WTC11 (cell line): ENCODE measurements at regions not wholly inside any gene's neighbourhood (a gene's known extent, or its start where the extent isn't known, plus 50 kb on each side); places are given as distances from the start of the nearest gene placed in this dataset.

ENCODE experiments used
- ATAC-seq: fragments of 200-7000 bp; cut with Tn5 transposase; 2 replicates; pipeline ENCODE4 v1.10.0; 2021; ENCODE audit warnings: mild to moderate bottlenecking, moderate library complexity
- CTCF ChIA-PET: fragments of 300-600 bp; sonication (Branson Sonifier 250); formaldehyde crosslinking; loops from one replicate; lab custom pipeline; 2021; ENCODE audit warnings: antibody characterized with exemption; lab: Charles Lee
- POLR2A ChIA-PET: fragments of 350-600 bp; sonication (Branson Sonifier 250); formaldehyde crosslinking; loops from one replicate; lab custom pipeline; 2021; ENCODE audit warnings: antibody characterized with exemption; lab: Charles Lee
- DNase-seq: peaks from one replicate; pipeline ENCODE4 v3.0.0; 2021; ENCODE audit warnings: low spot score
- H3K27ac Mint-ChIP-seq: 2 replicates; pipeline ENCODE4 v1.8.0; 2021; ENCODE audit warnings: mixed read lengths
- H3K27me3 Mint-ChIP-seq: 2 replicates; pipeline ENCODE4 v1.8.0; 2021; ENCODE audit warnings: low read depth, mild to moderate bottlenecking, moderate library complexity, mixed read lengths
- H3K36me3 Mint-ChIP-seq: 2 replicates; pipeline ENCODE4 v1.8.0; 2021; ENCODE audit warnings: mixed read lengths
- H3K4me1 Mint-ChIP-seq: 2 replicates; pipeline ENCODE4 v1.8.0; 2022; ENCODE audit warnings: mixed read lengths
- H3K4me3 Mint-ChIP-seq: 2 replicates; pipeline ENCODE4 v1.8.0; 2021; ENCODE audit warnings: mild to moderate bottlenecking, moderate library complexity, mixed read lengths
- H3K9me3 Mint-ChIP-seq: 2 replicates; pipeline ENCODE4 v1.8.0; 2021; ENCODE audit warnings: mixed read lengths
- EMX1 ChIP-seq: fragments of 250-450 bp; sonication (Bioruptor Pico); IDR thresholded peaks from 2 replicates; pipeline ENCODE4 v1.8.0; 2021; ENCODE audit warnings: mild to moderate bottlenecking
- GTF2I ChIP-seq: fragments of 250-450 bp; sonication (Bioruptor Pico); conservative IDR thresholded peaks from 2 replicates; pipeline ENCODE4 v1.4.0; 2021; ENCODE audit warnings: mild to moderate bottlenecking
- IRF2 ChIP-seq: sonication (generic); formaldehyde crosslinking; IDR thresholded peaks from 2 replicates; pipeline ENCODE4 v1.8.0; 2022; ENCODE audit warnings: low read depth, missing genetic modification reagents, borderline replicate concordance
- KAT7 ChIP-seq: sonication (generic); formaldehyde crosslinking; IDR thresholded peaks from 2 replicates; pipeline ENCODE4 v1.8.1; 2023; ENCODE audit warnings: missing genetic modification reagents, mild to moderate bottlenecking, borderline replicate concordance
- PRDM15 ChIP-seq: sonication (generic); formaldehyde crosslinking; IDR thresholded peaks from 2 replicates; pipeline ENCODE4 v1.8.0; 2022; ENCODE audit warnings: missing genetic modification reagents
- RORB ChIP-seq: fragments of 250-450 bp; sonication (Bioruptor Pico); IDR thresholded peaks from 2 replicates; pipeline ENCODE4 v1.9.0; 2021; ENCODE audit warnings: mild to moderate bottlenecking
- ZNF317 ChIP-seq: sonication (generic); formaldehyde crosslinking; IDR thresholded peaks from 2 replicates; pipeline ENCODE4 v1.8.1; 2023; ENCODE audit warnings: low read depth, mild to moderate bottlenecking, moderate library complexity, missing genetic modification reagents, borderline replicate concordance
- ZNF425 ChIP-seq: fragments of 250-450 bp; sonication (Bioruptor Pico); conservative IDR thresholded peaks from 2 replicates; pipeline ENCODE4 v1.9.0; 2021; ENCODE audit warnings: mild to moderate bottlenecking
- ZNF532 ChIP-seq: fragments of 250-450 bp; sonication (Bioruptor Pico); IDR thresholded peaks from 2 replicates; pipeline ENCODE4 v1.9.0; 2021; ENCODE audit warnings: mild to moderate bottlenecking, borderline replicate concordance
- TF ChIP-seq, protein P1 (sequence below): sonication (generic); formaldehyde crosslinking; IDR thresholded peaks from 2 replicates; pipeline ENCODE4 v1.8.1; 2022; ENCODE audit warnings: low read depth, mild to moderate bottlenecking, moderate library complexity, missing genetic modification reagents, borderline replicate concordance
- TF ChIP-seq, protein P2 (sequence below): sonication (generic); formaldehyde crosslinking; IDR thresholded peaks from 2 replicates; pipeline ENCODE4 v1.8.1; 2022; ENCODE audit warnings: low read depth, missing genetic modification reagents, borderline replicate concordance
- TF ChIP-seq, protein P3 (sequence below): sonication (generic); formaldehyde crosslinking; IDR thresholded peaks from 2 replicates; pipeline ENCODE4 v1.8.1; 2022; ENCODE audit warnings: mild to moderate bottlenecking, missing genetic modification reagents, moderate library complexity, borderline replicate concordance

DNA sequence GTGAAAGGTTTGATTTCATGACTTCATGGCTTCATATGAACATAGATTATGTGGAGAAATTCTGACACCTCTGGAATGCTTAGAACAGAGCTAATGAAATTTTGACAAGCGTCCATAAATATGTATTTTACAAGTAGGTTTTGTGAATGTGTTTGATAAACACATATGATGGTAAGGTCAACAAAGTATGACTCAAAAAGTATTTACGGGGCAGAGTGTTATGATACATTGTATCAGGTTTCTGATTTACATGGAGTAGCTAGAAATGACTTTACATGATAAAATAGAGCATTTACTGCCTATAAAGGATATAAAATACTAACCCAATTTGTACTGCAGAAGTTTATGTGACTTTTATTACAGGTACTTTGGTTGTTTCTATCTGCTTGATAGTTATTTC, 206.3 kb downstream of the MDFIC start:
- Mint-ChIP-seq H3K4me3 (no peak overlapping the region), H3K27me3 (no peaks in the 10 kb centered on the region), H3K9me3 (peaks cover 5% of the 10 kb centered on the region), H3K4me1 (no peaks in the 10 kb centered on the region)
- TF ChIP-seq, protein P1, sequence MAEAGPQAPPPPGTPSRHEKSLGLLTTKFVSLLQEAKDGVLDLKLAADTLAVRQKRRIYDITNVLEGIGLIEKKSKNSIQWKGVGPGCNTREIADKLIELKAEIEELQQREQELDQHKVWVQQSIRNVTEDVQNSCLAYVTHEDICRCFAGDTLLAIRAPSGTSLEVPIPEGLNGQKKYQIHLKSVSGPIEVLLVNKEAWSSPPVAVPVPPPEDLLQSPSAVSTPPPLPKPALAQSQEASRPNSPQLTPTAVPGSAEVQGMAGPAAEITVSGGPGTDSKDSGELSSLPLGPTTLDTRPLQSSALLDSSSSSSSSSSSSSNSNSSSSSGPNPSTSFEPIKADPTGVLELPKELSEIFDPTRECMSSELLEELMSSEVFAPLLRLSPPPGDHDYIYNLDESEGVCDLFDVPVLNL (CRISPR knock-in tag): no peak
- no peak for TF ChIP-seq EMX1 (CRISPR knock-in tag)
- TF ChIP-seq, all 79 proteins: peak for 0
- POLR2A ChIA-PET: no interaction called here
- no peak overlapping the region for H3K27ac Mint-ChIP-seq
- DNase-seq (no peak), ATAC-seq (no peak)
- no peaks in the 10 kb centered on the region for H3K36me3 Mint-ChIP-seq
- CTCF ChIA-PET: no interaction called here

GRCh38 chr7:115127399-115128021, 205.6 kb downstream of the MDFIC start:
- DNase-seq (no peak), ATAC-seq (no peak)
- Mint-ChIP-seq H3K4me3 (no peak overlapping the region), H3K36me3 (no peaks in the 10 kb centered on the region), H3K27ac (no peak overlapping the region), H3K9me3 (peaks cover 5% of the 10 kb centered on the region), H3K4me1 (no peaks in the 10 kb centered on the region), H3K27me3 (no peaks in the 10 kb centered on the region)
- TF ChIP-seq, protein P2, sequence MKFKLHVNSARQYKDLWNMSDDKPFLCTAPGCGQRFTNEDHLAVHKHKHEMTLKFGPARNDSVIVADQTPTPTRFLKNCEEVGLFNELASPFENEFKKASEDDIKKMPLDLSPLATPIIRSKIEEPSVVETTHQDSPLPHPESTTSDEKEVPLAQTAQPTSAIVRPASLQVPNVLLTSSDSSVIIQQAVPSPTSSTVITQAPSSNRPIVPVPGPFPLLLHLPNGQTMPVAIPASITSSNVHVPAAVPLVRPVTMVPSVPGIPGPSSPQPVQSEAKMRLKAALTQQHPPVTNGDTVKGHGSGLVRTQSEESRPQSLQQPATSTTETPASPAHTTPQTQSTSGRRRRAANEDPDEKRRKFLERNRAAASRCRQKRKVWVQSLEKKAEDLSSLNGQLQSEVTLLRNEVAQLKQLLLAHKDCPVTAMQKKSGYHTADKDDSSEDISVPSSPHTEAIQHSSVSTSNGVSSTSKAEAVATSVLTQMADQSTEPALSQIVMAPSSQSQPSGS (CRISPR knock-in tag): no peak
- TF ChIP-seq IRF2 (CRISPR knock-in tag) (no peak), ZNF425 (CRISPR knock-in tag) (no peak), KAT7 (CRISPR knock-in tag) (no peak), PRDM15 (CRISPR knock-in tag) (no peak), ZNF532 (no peak), GTF2I (CRISPR knock-in tag) (no peak), RORB (CRISPR knock-in tag) (no peak), ZNF317 (CRISPR knock-in tag) (no peak)
- TF ChIP-seq, protein P3, sequence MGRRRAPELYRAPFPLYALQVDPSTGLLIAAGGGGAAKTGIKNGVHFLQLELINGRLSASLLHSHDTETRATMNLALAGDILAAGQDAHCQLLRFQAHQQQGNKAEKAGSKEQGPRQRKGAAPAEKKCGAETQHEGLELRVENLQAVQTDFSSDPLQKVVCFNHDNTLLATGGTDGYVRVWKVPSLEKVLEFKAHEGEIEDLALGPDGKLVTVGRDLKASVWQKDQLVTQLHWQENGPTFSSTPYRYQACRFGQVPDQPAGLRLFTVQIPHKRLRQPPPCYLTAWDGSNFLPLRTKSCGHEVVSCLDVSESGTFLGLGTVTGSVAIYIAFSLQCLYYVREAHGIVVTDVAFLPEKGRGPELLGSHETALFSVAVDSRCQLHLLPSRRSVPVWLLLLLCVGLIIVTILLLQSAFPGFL (CRISPR knock-in tag): no peak
- ChIA-PET POLR2A (no interaction called here), CTCF (no interaction called here)
